Loucy (cell line): ENCODE measurements at regions not wholly inside any gene's neighbourhood (a gene's known extent, or its start where the extent isn't known, plus 50 kb on each side); places are given as distances from the start of the nearest gene placed in this dataset.

Source experiments
- H2AFZ ChIP-seq: fragments of 200-600 bp; sonication (generic); 2 replicates; pipeline ENCODE4 v1.6.0; 2016; ENCODE audit warnings: antibody characterized with exemption, mild to moderate bottlenecking, low read length, moderate library complexity
- H3F3A ChIP-seq: fragments of 200-600 bp; 2 replicates; pipeline ENCODE4 v1.6.0; 2016; ENCODE audit warnings: antibody characterized with exemption, low read depth, mild to moderate bottlenecking
- H3K27me3 ChIP-seq: fragments of 200-600 bp; sonication (generic); 2 replicates; pipeline ENCODE4 v1.6.1; 2014; ENCODE audit warnings: low read length, mild to moderate bottlenecking; ENCODE audit not compliant: insufficient read depth, poor library complexity, severe bottlenecking
- H3K36me3 ChIP-seq: fragments of 200-600 bp; sonication (generic); 2 replicates; pipeline ENCODE4 v1.6.1; 2016; ENCODE audit warnings: low read length; ENCODE audit not compliant: insufficient read depth
- H3K4me1 ChIP-seq: fragments of 200-600 bp; sonication (generic); 2 replicates; pipeline ENCODE4 v1.5.1; 2014; ENCODE audit warnings: low read length, mild to moderate bottlenecking; ENCODE audit not compliant: insufficient read depth, poor library complexity, severe bottlenecking
- H3K4me2 ChIP-seq: fragments of 200-600 bp; sonication (generic); 2 replicates; pipeline ENCODE4 v1.6.0; 2014; ENCODE audit warnings: antibody characterized with exemption, low read length, low read depth, mild to moderate bottlenecking; ENCODE audit not compliant: poor library complexity, severe bottlenecking
- H3K4me3 ChIP-seq: fragments of 200-600 bp; sonication (generic); 2 replicates; pipeline ENCODE4 v1.5.1; 2014; ENCODE audit warnings: low read length, mild to moderate bottlenecking, mixed read lengths; ENCODE audit not compliant: poor library complexity, severe bottlenecking
- H3K79me2 ChIP-seq: fragments of 200-600 bp; sonication (generic); 2 replicates; pipeline ENCODE4 v1.6.1; 2014; ENCODE audit warnings: low read length; ENCODE audit not compliant: insufficient read depth
- H3K9ac ChIP-seq: fragments of 200-600 bp; sonication (generic); 2 replicates; pipeline ENCODE4 v1.6.0; 2014; ENCODE audit warnings: mild to moderate bottlenecking, low read depth, low read length, moderate library complexity; ENCODE audit not compliant: poor library complexity, severe bottlenecking
- H3K9me2 ChIP-seq: fragments of 200-600 bp; sonication (generic); replicated peaks from 2 replicates; pipeline ENCODE4 v1.6.1; 2016; ENCODE audit warnings: low read depth, low read length, mixed read lengths
- H3K9me3 ChIP-seq: fragments of 200-600 bp; sonication (generic); 2 replicates; pipeline ENCODE4 v1.6.1; 2014; ENCODE audit warnings: mild to moderate bottlenecking, antibody characterized with exemption, low read length, low read depth; ENCODE audit not compliant: insufficient read depth
- H4K20me1 ChIP-seq: fragments of 200-600 bp; sonication (generic); 2 replicates; pipeline ENCODE4 v1.6.0; 2014; ENCODE audit warnings: antibody characterized with exemption, low read length, mild to moderate bottlenecking; ENCODE audit not compliant: insufficient read depth, poor library complexity, severe bottlenecking
- CTCF ChIP-seq: fragments of 200-600 bp; sonication (generic); conservative IDR thresholded peaks from 2 replicates; pipeline ENCODE4 v1.5.1; 2014; ENCODE audit warnings: mild to moderate bottlenecking, antibody characterized with exemption, low read length
- EZH2phosphoT487 ChIP-seq: fragments of 200-600 bp; IDR thresholded peaks from 2 replicates; pipeline ENCODE4 v1.6.1; 2018; ENCODE audit warnings: antibody characterized with exemption, mild to moderate bottlenecking, moderate library complexity, borderline replicate concordance

GRCh38 chr16:73846356-73846755, 450.3 kb upstream of the PSMD7 start:
- H2AFZ ChIP-seq, result no peak overlapping the region

GRCh38 chr16:73846007-73846330, 450.6 kb upstream of the PSMD7 start:
- Histone ChIP-seq H3K79me2 (no peaks in the 10 kb centered on the region), H3K4me3 (no peak overlapping the region), H2AFZ (no peak overlapping the region), H3K9ac (no peak overlapping the region), H3F3A (no peaks in the 10 kb centered on the region), H3K9me2 (no peaks in the 10 kb centered on the region), H3K4me2 (no peak overlapping the region), H3K4me1 (no peaks in the 10 kb centered on the region), H3K36me3 (no peaks in the 10 kb centered on the region), H3K27me3 (no peaks in the 10 kb centered on the region), H4K20me1 (no peaks in the 10 kb centered on the region), H3K9me3 (no peaks in the 10 kb centered on the region)
- TF ChIP-seq EZH2phosphoT487, result no peak
- no peak for TF ChIP-seq CTCF

More at GRCh38 chr16:73846356-73846755, 450.3 kb upstream of the PSMD7 start:
- no peak overlapping the region for H3K9ac ChIP-seq
- no peaks in the 10 kb centered on the region for H3K4me1 ChIP-seq
- no peaks in the 10 kb centered on the region for H3K9me2 ChIP-seq
- H3F3A ChIP-seq, result no peaks in the 10 kb centered on the region
- H3K4me3 ChIP-seq, result no peak overlapping the region
- H3K36me3 ChIP-seq, result no peaks in the 10 kb centered on the region
- no peak overlapping the region for H3K4me2 ChIP-seq
- no peaks in the 10 kb centered on the region for H3K79me2 ChIP-seq
- H3K27me3 ChIP-seq, result no peaks in the 10 kb centered on the region
- no peaks in the 10 kb centered on the region for H3K9me3 ChIP-seq
- H4K20me1 ChIP-seq, result no peaks in the 10 kb centered on the region
- TF ChIP-seq CTCF, result peak; percentile 47
- TF ChIP-seq EZH2phosphoT487, result no peak

- Histone ChIP-seq H3K4me3 (no peak overlapping the region), H3F3A (no peaks in the 10 kb centered on the region), H3K36me3 (no peaks in the 10 kb centered on the region), H3K4me1 (no peaks in the 10 kb centered on the region), H3K9ac (no peak overlapping the region), H3K9me3 (no peaks in the 10 kb centered on the region), H2AFZ (no peak overlapping the region), H3K27me3 (no peaks in the 10 kb centered on the region), H3K79me2 (no peaks in the 10 kb centered on the region), H3K4me2 (no peak overlapping the region), H4K20me1 (no peaks in the 10 kb centered on the region), H3K9me2 (no peaks in the 10 kb centered on the region)
- TF ChIP-seq EZH2phosphoT487 (no peak), CTCF (no peak)
These were observed 451.2 kb upstream of the PSMD7 start for GRCh38 chr16:73845238-73846006.
